HG02870 (cell line): ENCODE measurements at regions not wholly inside any gene's neighbourhood (a gene's known extent, or its start where the extent isn't known, plus 50 kb on each side); places are given as distances from the start of the nearest gene placed in this dataset.
"Not testable (repeated sequence)": the region's sequence is repeated elsewhere in the genome, so short reads cannot be mapped to it uniquely, and the experiment has no call there.

ENCODE experiments used
- ATAC-seq: cut with Tn5 transposase; IDR thresholded peaks from one replicate; pipeline ENCODE4 v1.9.1; 2021; ENCODE audit warnings: mild to moderate bottlenecking, moderate library complexity; ENCODE audit not compliant: unreplicated experiment

GRCh38 chr5:158522776-158523175, 576.9 kb downstream of the EBF1 start:
- no peak for ATAC-seq

- ATAC-seq = no peak
Observed at GRCh38 chr5:158521995-158522394, 577.7 kb downstream of the EBF1 start.

GRCh38 chr5:158519433-158520021, 580.2 kb downstream of the EBF1 start:
- ATAC-seq = no peak

- no peak for ATAC-seq
Observed at GRCh38 chr5:158516521-158516920, 583.2 kb downstream of the EBF1 start.

GRCh38 chr5:158514986-158515359, 584.7 kb downstream of the EBF1 start:
- no peak for ATAC-seq

GRCh38 chr5:158514319-158514985, 585.3 kb downstream of the EBF1 start:
- ATAC-seq = no peak

- ATAC-seq = no peak
Observed at GRCh38 chr5:158513490-158514318, 586.0 kb downstream of the EBF1 start.

- peak; percentile 88 for ATAC-seq
Observed at GRCh38 chr5:158511454-158511853, 588.3 kb downstream of the EBF1 start.

GRCh38 chr5:158510479-158510878, 589.2 kb downstream of the EBF1 start:
- no peak for ATAC-seq

GRCh38 chr5:158506648-158507047, 593.1 kb downstream of the EBF1 start:
- ATAC-seq = no peak

- no peak for ATAC-seq
Observed at GRCh38 chr5:158502686-158503085, 597.0 kb downstream of the EBF1 start.

- ATAC-seq = no peak
Observed at GRCh38 chr5:158499892-158500418, 599.8 kb downstream of the EBF1 start.

- ATAC-seq = no peak
Observed at GRCh38 chr5:158499075-158499891, 600.4 kb downstream of the EBF1 start.

- no peak for ATAC-seq
Observed at GRCh38 chr5:158496624-158497023, 603.1 kb downstream of the EBF1 start.

GRCh38 chr5:158494541-158494940, 605.2 kb downstream of the EBF1 start:
- ATAC-seq = no peak

GRCh38 chr5:158494044-158494443, 605.7 kb downstream of the EBF1 start:
- not testable (repeated sequence) for ATAC-seq

GRCh38 chr5:158492841-158493242, 606.9 kb downstream of the EBF1 start:
- no peak for ATAC-seq

GRCh38 chr5:158492136-158492535, 607.6 kb downstream of the EBF1 start:
- ATAC-seq = no peak

- no peak for ATAC-seq
Observed at GRCh38 chr5:158487664-158488063, 612.1 kb downstream of the EBF1 start.

- ATAC-seq = no peak
Observed at GRCh38 chr5:158487156-158487555, 612.6 kb downstream of the EBF1 start.

- no peak for ATAC-seq
Observed at GRCh38 chr5:158486566-158486965, 613.1 kb downstream of the EBF1 start.
